ENCODE measurements at regions not wholly inside any gene's neighbourhood (a gene's known extent, or its start where the extent isn't known, plus 50 kb on each side); places are given as distances from the start of the nearest gene placed in this dataset.

DNA sequence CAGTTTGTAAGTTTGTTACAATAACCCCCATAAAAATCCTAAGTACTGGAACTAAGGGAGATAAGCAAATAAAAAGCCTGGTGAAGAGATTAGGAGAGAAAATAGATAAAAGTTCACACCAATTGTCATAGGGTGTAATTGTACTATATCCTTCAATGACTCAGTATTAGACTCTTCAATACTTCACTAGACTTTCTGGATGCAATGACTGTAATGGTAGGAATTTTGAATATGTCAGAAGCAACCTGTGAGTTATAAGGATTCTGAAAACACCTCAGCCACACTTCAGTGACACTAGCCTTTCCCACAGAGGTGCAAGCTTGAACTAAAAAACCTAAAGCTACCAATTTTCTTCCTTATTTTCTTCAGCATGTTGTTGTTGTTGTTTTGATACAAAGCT is 147.9 kb downstream of the PTGER3 start:
- no peak for TF ChIP-seq KAT8 (IDR thresholded peaks at IDR 0.05; ENCODE audit: low read depth)
- TF ChIP-seq, protein P1, sequence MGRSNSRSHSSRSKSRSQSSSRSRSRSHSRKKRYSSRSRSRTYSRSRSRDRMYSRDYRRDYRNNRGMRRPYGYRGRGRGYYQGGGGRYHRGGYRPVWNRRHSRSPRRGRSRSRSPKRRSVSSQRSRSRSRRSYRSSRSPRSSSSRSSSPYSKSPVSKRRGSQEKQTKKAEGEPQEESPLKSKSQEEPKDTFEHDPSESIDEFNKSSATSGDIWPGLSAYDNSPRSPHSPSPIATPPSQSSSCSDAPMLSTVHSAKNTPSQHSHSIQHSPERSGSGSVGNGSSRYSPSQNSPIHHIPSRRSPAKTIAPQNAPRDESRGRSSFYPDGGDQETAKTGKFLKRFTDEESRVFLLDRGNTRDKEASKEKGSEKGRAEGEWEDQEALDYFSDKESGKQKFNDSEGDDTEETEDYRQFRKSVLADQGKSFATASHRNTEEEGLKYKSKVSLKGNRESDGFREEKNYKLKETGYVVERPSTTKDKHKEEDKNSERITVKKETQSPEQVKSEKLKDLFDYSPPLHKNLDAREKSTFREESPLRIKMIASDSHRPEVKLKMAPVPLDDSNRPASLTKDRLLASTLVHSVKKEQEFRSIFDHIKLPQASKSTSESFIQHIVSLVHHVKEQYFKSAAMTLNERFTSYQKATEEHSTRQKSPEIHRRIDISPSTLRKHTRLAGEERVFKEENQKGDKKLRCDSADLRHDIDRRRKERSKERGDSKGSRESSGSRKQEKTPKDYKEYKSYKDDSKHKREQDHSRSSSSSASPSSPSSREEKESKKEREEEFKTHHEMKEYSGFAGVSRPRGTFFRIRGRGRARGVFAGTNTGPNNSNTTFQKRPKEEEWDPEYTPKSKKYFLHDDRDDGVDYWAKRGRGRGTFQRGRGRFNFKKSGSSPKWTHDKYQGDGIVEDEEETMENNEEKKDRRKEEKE (IDR thresholded peaks at IDR 0.05; ENCODE audit: borderline replicate concordance in 1 of 2, control insufficient read depth in 1 of 2, low read depth in 2 of 2, low read length in 1 of 2) = no peak
- TF ChIP-seq SIX5 (IDR thresholded peaks at IDR 0.05; ENCODE audit: borderline replicate concordance in 1 of 2, insufficient read depth in 1 of 2, low read depth in 1 of 2, low read length in 2 of 2) = no peak
- TF ChIP-seq, protein P2, sequence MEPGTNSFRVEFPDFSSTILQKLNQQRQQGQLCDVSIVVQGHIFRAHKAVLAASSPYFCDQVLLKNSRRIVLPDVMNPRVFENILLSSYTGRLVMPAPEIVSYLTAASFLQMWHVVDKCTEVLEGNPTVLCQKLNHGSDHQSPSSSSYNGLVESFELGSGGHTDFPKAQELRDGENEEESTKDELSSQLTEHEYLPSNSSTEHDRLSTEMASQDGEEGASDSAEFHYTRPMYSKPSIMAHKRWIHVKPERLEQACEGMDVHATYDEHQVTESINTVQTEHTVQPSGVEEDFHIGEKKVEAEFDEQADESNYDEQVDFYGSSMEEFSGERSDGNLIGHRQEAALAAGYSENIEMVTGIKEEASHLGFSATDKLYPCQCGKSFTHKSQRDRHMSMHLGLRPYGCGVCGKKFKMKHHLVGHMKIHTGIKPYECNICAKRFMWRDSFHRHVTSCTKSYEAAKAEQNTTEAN (CRISPR knock-in tag; IDR thresholded peaks at IDR 0.05) = no peak
- TF ChIP-seq NCOA6 (IDR thresholded peaks at IDR 0.05) = no peak
- TF ChIP-seq, protein P3, sequence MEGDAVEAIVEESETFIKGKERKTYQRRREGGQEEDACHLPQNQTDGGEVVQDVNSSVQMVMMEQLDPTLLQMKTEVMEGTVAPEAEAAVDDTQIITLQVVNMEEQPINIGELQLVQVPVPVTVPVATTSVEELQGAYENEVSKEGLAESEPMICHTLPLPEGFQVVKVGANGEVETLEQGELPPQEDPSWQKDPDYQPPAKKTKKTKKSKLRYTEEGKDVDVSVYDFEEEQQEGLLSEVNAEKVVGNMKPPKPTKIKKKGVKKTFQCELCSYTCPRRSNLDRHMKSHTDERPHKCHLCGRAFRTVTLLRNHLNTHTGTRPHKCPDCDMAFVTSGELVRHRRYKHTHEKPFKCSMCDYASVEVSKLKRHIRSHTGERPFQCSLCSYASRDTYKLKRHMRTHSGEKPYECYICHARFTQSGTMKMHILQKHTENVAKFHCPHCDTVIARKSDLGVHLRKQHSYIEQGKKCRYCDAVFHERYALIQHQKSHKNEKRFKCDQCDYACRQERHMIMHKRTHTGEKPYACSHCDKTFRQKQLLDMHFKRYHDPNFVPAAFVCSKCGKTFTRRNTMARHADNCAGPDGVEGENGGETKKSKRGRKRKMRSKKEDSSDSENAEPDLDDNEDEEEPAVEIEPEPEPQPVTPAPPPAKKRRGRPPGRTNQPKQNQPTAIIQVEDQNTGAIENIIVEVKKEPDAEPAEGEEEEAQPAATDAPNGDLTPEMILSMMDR (IDR thresholded peaks at IDR 0.05 in 2 of 3, conservative IDR thresholded peaks at IDR 0.05 in 1 of 3; ENCODE audit: insufficient read depth in 2 of 3, low read depth in 1 of 3, low read length in 3 of 3) = no peak
- no peak for TF ChIP-seq HNRNPH1 (optimal IDR thresholded peaks at IDR 0.05; ENCODE audit: low read depth, low read length)
- no peak for TF ChIP-seq ZNF3 (CRISPR knock-in tag; IDR thresholded peaks at IDR 0.05)
- TF ChIP-seq TEAD1 (CRISPR knock-in tag; IDR thresholded peaks at IDR 0.05) = no peak
- no peak for TF ChIP-seq MTA3 (IDR thresholded peaks at IDR 0.05; ENCODE audit: borderline replicate concordance)
- TF ChIP-seq ZNF707 (CRISPR knock-in tag; conservative IDR thresholded peaks at IDR 0.05) = no peak
- no peak for TF ChIP-seq TOE1 (IDR thresholded peaks at IDR 0.05; ENCODE audit: borderline replicate concordance)
- TF ChIP-seq TOE1 (CRISPR knock-in tag; IDR thresholded peaks at IDR 0.05; ENCODE audit: borderline replicate concordance, low read depth) = no peak
- TF ChIP-seq MXI1 (IDR thresholded peaks at IDR 0.05; ENCODE audit: low read depth, low read length) = no peak
- no peak for TF ChIP-seq POLR2A (conservative IDR thresholded peaks at IDR 0.05)

Measured in K562 (cell line).